ENCODE measurements at regions not wholly inside any gene's neighbourhood (a gene's known extent, or its start where the extent isn't known, plus 50 kb on each side); places are given as distances from the start of the nearest gene placed in this dataset.

DNA sequence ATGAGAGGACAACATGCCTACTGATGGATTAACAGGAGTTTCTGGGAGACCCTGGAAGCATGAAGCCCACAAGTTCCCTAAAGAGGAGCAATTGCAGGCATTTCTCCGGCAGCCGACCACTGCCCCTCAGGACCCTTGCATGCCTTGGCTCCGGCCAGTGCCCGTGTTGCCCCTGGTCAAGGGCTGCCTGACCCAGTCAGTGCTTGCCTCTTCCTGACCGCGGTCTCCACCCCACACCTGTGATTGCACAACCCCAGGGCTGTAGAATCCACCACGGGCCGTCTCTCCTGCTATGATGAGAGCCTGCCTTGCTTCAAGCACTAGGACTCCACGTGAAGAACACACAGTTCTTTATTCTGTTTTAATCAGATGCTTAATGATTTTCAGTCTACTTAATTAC lies 127.5 kb downstream of the GLI2 start:
- DNase-seq (ENCODE audit: extremely low read depth, low read depth) = peak; percentile 18

DNA sequence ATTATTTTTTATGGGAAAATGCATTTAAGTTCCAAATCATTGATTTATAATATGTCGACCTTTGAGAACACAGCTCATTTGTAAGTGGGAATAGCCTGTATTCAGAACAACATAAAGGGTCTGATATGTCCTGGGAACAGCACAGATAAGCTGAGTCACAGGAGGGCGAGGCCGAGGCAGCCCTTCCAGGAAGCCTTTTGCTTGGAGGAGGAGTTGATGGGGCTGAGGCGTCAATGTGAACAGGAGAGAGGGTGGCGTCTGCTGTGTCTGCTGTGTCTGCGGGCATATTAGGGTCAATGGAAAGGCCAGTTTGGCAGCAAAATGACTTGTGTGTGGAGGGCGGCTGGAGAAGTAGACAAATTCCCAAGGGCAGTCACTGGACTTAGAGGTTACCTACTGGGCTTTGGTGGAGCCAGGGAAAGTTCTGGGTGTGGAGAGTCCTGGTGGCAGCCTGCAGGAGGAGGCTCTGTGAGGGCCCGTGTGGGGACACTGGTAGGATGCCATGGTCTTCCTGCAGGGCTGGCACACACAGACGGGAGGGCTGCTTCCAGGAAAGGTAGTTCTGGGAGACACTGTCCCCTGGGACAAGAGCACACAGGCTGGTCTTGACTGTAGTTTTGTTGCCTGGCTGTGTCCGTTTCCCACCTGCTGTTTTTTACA lies 128.1 kb downstream of the GLI2 start:
- DNase-seq (ENCODE audit: extremely low read depth, low read depth) = peak; percentile 76

DNA sequence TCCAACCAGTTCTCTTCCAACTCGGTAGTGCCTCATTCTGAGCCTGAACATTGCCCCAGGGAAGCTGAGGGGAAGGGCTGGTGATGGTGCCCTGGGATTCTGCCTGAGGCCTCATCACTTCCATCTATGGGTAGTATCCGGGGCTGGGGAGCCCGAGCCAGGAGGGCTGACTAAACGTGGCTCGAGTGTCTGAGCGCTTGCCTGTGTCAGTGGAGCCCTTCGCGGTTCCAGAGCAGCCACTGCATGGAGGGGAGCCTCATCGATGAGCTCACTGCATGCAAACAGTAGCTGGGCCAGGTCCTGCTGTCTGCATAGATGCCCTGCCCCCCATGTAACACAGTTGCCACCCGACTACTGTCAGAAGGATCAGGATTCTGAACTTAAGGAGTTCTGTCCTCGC lies 129.3 kb downstream of the GLI2 start:
- no peak for DNase-seq (ENCODE audit: extremely low read depth, low read depth)

DNA sequence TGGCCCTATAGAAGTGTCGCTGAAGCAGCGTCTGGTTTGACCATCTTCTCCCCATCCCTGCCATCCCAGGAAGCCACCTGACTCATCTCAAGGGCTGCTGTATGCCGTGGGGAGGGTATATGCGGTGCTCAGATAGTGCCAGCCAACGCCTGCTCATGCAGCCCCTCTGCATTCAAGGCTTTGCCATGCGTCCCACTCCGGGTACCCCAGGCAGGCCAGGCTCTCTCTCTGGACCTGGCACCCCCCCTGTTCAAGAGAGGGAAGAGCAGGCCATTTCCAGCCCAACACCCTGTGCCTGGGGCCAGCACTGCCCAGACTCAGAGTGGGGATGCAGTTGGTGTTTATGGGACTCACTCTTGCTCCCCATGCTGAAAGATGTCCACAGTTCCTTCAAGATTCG lies 130.0 kb downstream of the GLI2 start:
- no peak for DNase-seq (ENCODE audit: extremely low read depth, low read depth)

DNA sequence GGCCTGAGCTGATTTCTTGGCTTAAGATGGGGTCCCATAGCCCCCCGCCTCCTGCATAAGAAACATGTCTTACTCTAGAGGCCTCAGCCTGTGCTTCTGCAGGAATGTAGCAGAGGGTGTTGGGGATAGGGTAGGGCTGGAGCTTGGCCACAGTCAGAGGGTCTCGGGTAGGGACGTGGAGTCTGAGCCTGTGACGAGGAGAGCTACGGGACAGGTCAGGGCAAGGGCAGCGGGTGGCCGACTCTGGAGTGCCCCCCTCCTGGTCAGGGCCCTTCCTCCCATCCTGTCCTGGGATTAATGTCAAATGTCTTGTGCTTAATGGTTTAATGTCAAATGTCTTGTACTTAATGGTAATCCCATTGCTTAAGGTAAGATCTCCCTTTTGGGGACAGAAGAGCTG lies 130.4 kb downstream of the GLI2 start:
- DNase-seq (ENCODE audit: extremely low read depth, low read depth) = no peak

DNA sequence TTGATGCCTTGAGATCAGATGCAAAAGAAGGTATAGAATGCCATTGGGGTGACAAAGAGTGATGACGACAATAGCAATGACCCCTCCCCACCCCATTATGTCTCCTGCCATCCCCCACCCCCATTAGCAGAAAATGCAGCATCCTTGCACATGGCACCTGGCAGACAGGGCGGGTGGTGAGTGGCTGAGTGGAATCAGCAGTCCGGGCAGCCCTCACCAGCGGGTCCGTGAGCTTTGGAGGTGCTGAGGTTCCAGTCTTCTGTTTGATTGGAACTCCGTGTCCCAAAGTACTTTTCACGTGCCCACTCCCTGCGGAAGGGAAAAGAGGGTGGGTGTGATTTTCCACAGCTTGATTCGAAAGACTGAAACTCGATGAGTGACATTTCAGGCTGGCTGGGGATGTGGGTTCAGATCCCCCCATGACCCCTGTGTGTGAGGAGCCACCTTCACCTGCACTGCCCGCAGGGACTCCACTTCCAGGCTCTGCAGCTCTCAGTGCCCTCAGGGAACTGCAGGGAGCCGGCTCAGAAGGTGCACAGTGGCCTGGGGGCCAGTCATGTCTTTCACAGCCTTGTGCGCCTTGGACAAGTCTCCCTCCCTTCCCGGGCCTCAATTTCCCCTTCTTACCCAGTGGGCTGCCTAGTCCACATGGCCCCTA lies 130.9 kb downstream of the GLI2 start:
- DNase-seq (ENCODE audit: extremely low read depth, low read depth) = no peak

DNA sequence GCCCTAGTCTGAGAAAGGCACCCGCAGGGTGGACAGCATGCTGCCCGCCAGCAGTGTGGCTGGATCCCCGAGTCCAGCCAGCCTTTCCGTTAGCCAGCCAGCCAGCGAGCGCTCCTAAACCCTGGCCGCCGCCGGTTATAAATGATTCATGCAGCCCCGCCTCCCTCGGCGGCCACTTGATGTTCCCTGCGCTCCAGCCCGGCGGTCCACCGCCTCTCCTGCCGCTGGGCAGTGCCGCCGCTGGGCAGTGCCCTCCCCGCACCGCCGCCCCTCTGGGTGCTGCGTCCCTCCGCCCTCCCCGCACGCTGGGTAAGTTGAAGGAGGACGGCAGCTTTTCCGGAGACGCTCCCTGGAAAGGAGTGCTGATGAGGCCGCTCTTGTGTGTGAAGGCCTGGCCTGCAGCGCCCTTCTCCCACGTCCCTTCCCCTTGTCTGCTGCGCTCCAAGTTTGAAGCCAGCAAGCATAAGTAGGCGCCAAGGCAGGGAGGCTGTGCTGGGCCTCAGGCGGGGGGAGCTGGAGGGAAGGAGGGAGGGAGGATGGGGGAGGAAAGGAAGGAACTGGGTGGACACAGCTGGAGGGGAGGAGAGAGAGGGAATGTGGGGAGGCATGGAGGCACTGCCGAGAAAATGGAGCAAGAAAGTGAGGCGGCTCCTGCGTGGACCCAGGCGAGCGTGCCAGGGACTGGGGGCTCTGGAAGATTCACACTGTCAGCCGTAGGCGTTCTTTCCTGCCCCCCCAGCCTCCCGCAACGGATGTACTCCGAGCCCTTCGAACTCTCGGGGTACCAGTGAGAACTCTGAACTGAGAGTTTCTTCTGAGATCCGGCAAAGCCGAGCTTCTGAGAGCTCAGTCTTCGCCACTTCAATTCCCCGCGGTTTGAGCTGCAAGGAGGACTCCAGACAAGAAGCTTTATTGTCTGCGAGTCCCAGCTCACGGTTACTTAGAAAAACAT lies 131.9 kb downstream of the GLI2 start:
- DNase-seq (ENCODE audit: extremely low read depth, low read depth) = peak; percentile 51

DNA sequence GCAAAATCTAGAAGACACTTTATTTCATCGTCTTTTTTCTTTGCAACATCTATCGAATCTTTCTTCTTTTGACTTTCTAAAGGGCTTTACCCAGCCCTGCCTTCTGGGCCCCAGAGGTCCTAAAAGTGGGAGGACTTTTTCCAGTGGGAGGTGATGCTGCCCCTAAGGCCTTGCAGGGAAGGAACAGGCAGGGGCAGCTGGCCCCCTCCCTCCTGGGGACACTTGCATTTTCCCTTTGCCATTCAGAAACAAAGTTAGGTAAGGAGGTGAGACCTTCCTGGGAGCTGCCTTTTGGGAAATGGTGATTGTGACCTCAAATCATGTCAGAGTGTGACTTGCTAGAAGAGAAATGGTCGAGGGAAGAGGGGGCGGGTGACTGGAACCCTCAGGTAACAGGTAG lies 132.7 kb downstream of the GLI2 start:
- DNase-seq (ENCODE audit: extremely low read depth, low read depth) = no peak

DNA sequence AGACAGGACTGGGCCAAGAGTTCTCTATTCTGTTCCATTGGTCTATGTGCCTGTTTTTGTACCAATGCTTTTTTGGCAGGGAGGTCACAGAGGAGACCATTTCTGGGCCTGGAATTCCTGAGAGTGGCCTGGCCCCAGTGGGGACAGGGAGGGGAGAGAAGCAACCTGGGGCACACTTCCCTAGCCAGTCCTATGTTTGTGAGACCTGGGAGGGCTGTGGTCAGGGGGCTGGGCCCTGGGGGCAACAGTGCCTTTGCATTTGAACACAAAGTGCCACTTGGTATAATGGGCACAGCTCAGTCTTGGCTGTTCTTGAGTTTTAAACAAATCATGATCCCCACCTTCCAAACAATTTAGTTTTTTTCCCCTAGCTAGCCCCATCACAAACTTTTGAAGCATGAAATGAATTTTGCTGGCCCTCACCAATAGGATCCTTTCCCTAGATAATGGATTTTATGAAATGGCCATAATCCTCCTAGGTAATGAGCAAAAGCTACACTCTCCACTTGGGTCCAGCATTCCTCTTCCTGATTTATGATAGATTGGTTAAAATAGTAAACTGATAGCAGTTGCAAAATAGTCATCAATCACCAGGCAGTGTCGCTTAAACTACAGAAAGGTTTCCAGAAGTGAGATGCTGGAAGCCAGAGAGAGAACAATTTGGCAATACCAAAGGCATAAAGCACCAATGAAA lies 133.5 kb downstream of the GLI2 start:
- no peak for DNase-seq (ENCODE audit: extremely low read depth, low read depth)

DNA sequence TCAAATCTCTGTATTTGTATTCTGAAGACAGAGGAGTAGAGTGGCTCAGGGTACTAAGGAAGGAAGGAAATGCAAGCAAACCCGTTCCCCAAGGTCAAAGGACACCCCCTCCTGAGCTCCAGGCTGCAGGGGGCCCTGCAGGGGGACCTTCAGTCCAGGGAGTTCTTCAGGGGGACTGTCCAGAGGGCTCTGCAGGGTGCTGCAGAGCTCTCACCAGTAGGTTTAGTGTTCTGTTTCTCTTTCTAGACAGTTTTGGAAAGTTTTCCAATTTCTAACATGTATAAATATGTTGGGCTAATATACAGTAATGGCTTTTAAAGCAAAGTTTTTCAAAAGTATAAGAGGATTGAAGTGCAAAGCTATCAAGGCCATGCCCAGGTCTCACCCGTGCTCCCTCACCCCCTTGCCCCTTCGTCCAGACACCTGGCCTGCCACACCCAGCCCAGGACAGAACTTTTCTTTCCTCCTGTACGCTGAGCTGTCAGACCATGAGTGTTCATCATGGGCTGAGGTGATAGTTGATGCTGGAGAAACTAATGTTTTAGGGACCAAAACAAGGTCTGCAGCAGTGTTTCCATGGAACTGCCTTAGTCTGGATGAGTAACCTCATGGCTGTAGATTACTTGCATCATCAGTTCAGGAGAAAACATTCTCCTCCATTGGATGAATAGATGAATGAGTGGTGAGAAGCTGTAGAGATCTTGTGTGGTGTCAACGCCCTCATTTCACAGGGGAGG lies 134.2 kb downstream of the GLI2 start:
- DNase-seq (ENCODE audit: extremely low read depth, low read depth) = no peak

DNA sequence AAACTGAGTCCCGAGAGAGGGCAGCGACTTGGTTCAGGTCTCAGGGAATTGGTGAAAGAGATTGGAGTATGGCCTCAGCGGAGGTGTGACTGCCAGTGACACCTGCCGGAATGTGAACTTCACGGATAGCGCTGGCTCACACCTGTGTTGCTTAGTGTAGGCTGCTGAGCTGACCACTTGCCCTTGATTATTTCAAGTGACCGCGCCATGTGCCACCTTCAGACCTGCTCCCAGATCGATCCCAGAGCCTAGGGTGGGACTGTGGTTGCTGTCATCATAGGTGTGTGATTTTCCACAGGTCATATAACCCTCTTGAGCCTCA lies 134.8 kb downstream of the GLI2 start:
- DNase-seq (ENCODE audit: extremely low read depth, low read depth) = no peak

DNA sequence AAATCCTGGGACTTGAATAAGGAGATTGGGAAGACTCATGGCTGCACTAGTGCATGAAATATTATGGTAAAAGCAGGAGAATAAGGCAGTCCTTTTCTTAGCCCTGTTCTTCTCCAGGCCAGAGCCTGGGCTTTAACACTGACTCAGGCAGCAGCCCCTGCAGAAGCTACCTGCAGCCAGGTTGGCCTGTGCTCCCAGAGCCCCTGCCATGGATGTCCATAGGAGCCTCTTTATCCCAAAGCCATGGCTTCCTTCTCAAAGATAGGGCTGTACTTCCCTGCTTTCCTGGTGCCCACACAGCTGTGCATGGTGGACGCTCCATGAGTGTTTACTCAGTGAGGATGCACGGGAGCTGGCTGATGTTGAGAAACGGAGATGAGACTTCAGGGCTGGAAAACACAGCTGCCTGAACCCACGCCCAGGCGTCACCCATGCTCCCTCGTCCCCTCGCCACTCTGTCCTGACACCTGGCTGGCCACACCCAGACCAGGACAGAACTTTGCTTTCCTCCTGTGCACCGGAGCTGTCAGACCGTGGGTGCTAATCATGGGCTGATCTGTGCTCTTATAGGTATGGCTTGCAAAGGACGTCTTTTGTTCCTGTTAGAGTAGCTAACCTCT lies 135.5 kb downstream of the GLI2 start:
- DNase-seq (ENCODE audit: extremely low read depth, low read depth) = no peak

DNA sequence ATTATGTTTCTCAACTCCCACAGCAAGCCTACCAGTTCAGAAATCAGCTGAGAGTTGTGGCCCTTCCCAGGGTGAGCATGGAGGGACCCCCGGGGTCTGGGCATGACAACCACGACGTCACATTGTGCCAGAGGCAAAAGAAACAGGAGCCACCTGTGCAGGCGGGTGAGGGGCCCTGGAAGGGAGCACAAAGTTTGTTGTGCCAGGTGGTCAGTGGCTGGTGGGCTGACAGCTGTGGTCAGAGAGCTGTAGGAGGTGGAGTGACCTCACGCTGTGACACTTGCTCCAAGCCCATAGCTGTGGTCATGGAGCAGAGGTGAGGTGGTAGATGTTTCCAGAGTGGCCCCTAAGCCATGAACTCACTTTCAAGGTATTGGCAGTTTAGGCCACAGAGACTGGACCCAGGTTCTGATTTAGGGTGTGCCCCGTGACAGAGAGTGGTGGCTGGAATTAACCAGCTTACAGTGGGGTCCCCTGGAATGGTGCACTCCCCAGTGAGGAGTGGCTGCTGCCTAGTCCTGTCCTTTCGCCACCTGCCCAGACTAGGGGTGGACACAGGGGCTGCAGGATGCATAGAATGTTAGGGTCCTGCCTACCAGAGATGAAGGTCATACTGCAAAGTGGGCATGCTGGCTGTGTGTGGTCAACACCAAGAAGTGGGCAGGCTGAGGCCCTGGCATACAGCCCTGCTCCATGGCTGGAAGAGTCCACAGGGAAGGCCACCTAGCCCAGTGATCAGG lies 136.4 kb downstream of the GLI2 start:
- DNase-seq (ENCODE audit: extremely low read depth, low read depth) = no peak

DNA sequence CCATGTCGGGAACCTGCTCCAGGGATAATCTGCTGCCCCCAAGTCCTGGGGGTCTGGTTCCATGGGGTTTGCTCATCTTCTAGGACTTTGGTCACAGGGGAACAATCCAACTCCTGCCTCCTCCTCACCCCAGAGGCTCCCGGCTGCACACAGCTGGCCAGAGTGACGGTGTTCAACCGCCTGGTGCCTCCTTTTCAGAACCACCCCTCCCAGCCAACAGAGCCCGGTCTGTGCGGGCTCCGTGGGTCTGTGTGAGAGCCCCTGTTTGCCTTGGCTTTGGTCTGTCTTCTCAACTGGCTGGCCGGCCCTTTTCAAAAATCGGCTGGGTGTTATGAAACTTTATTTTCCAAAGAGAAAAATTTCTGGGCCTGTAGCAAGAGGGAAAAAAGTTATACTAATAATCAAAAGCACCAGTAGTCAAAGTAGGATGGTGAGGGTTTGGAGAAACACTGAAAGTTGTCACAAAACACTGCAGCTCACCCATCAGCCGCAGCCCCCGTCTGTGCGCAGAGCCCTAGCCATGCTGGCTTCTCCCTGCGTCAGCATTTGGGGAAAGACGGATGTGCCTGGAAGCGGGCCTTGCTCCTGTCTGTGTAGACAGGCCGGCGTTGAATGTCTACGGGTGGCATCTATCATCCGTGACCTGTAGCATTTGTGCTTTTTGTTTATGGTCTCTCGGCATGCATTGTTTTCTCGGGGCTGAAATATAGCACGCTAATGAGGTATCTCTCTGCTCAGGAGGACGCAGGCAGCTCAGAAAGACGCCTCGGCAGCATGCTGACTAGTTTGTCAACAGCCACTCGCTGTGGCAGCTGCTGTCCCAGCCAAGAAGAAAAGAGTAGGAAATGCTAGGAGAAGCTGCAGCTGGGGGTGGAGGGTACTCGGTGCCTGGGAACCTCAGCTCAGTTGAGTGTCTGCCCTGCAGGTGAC lies 138.6 kb downstream of the GLI2 start:
- no peak for DNase-seq (ENCODE audit: extremely low read depth, low read depth)

DNA sequence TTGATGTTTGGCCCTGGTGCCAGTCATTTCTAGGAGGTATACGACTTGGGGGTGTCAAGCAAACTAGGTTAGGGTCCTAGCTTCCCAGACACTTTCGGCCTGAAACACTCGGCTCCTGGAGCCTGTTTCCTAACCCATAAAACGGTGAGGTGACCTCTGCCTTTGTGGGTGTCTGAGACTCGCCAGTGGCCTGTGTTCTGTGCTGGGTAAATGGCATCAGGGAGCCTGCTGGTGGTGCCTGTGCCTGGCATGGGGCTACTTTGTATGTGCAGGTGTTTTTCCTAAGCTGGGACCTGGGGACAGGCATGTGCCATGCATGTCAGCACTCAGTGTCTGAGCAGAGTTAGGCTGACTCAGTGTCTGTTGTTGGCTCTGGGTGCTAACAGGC lies 139.2 kb downstream of the GLI2 start:
- no peak for DNase-seq (ENCODE audit: extremely low read depth, low read depth)

DNA sequence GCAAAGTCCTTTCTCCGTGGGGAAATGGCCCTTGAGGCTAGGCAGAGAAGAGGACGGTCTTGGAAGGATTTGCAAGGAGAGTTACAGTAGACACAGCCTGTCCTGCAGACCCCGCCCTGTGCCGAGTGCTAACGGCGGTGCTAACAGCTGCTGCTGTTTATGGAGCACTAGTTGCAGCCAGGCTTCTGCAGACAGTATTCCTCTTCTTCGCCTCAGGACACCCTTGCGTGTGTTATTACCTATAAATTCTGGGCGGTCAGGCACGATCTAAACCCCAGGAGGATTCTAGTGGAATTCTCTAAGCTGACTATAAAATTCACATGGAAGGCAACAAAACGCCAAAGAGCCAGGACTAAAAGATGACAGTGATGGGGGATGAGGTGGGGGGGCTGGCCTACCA lies 139.8 kb downstream of the GLI2 start:
- DNase-seq (ENCODE audit: extremely low read depth, low read depth) = no peak

DNA sequence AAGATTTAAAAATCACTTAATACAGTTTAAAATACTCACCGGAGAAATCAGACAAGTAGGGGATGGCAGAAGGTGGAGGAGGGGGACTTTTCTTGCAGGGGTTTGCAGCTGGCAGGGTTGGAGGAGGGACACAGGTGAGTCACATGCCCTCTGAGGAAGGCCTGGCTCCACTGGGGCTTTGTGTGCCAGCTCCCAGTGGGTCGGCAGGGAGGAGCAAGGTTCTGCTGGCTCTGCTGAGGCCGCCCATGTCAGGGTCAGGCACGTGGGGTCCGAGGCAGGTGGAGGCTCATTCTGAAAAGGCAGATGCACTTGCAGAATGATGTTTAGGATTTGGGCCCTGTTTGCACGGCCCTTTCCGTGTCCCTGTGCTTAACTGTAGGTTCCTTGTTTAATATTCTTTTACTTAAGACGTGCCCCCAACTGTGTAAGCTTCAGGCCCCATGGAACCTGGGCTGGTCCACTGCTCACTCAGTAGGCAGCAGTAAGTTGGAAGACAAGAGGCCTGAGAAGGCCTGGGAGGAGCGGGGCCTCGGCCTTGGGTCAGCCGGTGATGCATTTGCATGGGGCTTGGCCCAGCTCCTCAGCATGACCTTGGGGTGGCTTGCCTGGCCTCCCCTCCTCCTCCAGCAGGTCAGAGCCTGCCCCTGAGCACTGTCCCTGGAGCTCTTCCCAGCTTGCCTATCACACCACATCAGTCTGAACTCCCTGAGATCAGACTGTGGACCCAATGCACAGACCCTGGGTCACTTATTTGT lies 141.0 kb downstream of the GLI2 start:
- DNase-seq (ENCODE audit: extremely low read depth, low read depth) = no peak

DNA sequence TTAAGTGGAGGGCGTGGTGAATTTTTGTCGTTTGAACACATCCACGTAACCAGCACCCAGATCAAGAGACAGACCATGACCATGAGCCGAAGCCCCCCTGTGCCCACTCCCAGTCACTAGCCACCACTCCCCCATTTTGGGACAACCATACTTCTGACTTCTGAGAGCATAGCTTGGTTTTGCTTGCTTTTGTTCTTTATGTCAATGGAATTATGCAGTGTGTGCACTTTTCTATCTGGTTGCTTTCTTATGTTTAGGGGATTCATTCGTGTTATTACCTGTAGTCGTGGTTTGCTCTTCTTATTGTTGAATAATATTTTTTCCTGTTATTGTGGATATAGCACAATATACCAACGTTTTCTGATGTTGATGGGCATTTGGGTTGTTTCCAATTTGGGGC lies 141.7 kb downstream of the GLI2 start:
- DNase-seq (ENCODE audit: extremely low read depth, low read depth) = no peak
